OCI-LY1 (cell line): ENCODE measurements at regions not wholly inside any gene's neighbourhood (a gene's known extent, or its start where the extent isn't known, plus 50 kb on each side); places are given as distances from the start of the nearest gene placed in this dataset.

Source experiments
- H2AFZ ChIP-seq: fragments of 200-600 bp; sonication (generic), shearing (Covaris generic); 2 replicates; pipeline ENCODE4 v1.6.0; 2014; ENCODE audit warnings: antibody characterized with exemption, mild to moderate bottlenecking, low read length
- H3F3A ChIP-seq: fragments of 200-600 bp; sonication (generic), shearing (Covaris generic); 2 replicates; pipeline ENCODE4 v1.6.0; 2014; ENCODE audit warnings: mild to moderate bottlenecking, antibody characterized with exemption, low read length, moderate library complexity; ENCODE audit not compliant: insufficient read depth
- H3K27ac ChIP-seq: fragments of 200-600 bp; sonication (generic); 2 replicates; pipeline ENCODE4 v1.5.1; 2014; ENCODE audit warnings: low read length, mixed run types, mild to moderate bottlenecking, low read depth; ENCODE audit not compliant: poor library complexity, severe bottlenecking
- H3K27me3 ChIP-seq: fragments of 200-600 bp; sonication (generic); 2 replicates; pipeline ENCODE4 v1.6.0; 2014; ENCODE audit warnings: antibody characterized with exemption, mild to moderate bottlenecking, low read length, moderate library complexity; ENCODE audit not compliant: insufficient read depth
- H3K36me3 ChIP-seq: fragments of 200-600 bp; sonication (generic); 2 replicates; pipeline ENCODE4 v1.6.1; 2014; ENCODE audit warnings: mild to moderate bottlenecking, antibody characterized with exemption, low read length, moderate library complexity, mixed read lengths; ENCODE audit not compliant: insufficient read depth
- H3K4me1 ChIP-seq: fragments of 200-600 bp; sonication (generic); 2 replicates; pipeline ENCODE4 v1.5.1; 2014; ENCODE audit warnings: mild to moderate bottlenecking, low read length, moderate library complexity; ENCODE audit not compliant: insufficient read depth, severe bottlenecking
- H3K4me2 ChIP-seq: fragments of 200-600 bp; sonication (generic), shearing (Covaris generic); 2 replicates; pipeline ENCODE4 v1.6.1; 2014; ENCODE audit warnings: low read length
- H3K4me3 ChIP-seq: fragments of 200-600 bp; sonication (generic); 2 replicates; pipeline ENCODE4 v1.5.1; 2014; ENCODE audit warnings: low read length, low read depth, mild to moderate bottlenecking, mixed read lengths; ENCODE audit not compliant: poor library complexity, severe bottlenecking
- H3K79me2 ChIP-seq: fragments of 200-600 bp; shearing (Covaris generic); 2 replicates; pipeline ENCODE4 v1.6.1; 2016; ENCODE audit warnings: mixed run types, low read length, mixed read lengths; ENCODE audit not compliant: insufficient read depth
- H3K9ac ChIP-seq: fragments of 200-600 bp; sonication (generic), shearing (Covaris generic); 2 replicates; pipeline ENCODE4 v1.6.1; 2014; ENCODE audit warnings: mild to moderate bottlenecking, low read length, mixed read lengths
- H3K9me2 ChIP-seq: fragments of 200-600 bp; sonication (generic), shearing (Covaris generic); 2 replicates; pipeline ENCODE4 v1.6.1; 2014; ENCODE audit warnings: low read depth, mild to moderate bottlenecking, low read length, mixed read lengths
- H3K9me3 ChIP-seq: fragments of 200-600 bp; shearing (Covaris generic); 2 replicates; pipeline ENCODE4 v1.6.1; 2014; ENCODE audit warnings: low read length, mixed read lengths
- H4K20me1 ChIP-seq: fragments of 200-600 bp; sonication (generic), shearing (Covaris generic); 2 replicates; pipeline ENCODE4 v1.6.0; 2016; ENCODE audit warnings: mild to moderate bottlenecking, low read length; ENCODE audit not compliant: insufficient read depth
- CTCF ChIP-seq: fragments of 200-600 bp; sonication (generic), shearing (Covaris generic); IDR thresholded peaks from 2 replicates; pipeline ENCODE4 v1.5.1; 2017; ENCODE audit warnings: mild to moderate bottlenecking, antibody characterized with exemption, low read length, moderate library complexity, mixed read lengths
- EZH2 ChIP-seq: fragments of 200-600 bp; sonication (generic), shearing (Covaris generic); IDR thresholded peaks from 2 replicates; pipeline ENCODE4 v1.8.0; 2017; ENCODE audit warnings: borderline replicate concordance, mixed run types, mild to moderate bottlenecking, antibody characterized with exemption, low read length, moderate library complexity, mixed read lengths

- Histone ChIP-seq H3K4me2 (no peak overlapping the region), H4K20me1 (no peaks in the 10 kb centered on the region), H3K36me3 (no peaks in the 10 kb centered on the region), H3K4me1 (no peaks in the 10 kb centered on the region), H2AFZ (no peak overlapping the region), H3K27ac (no peak overlapping the region), H3K9me3 (no peaks in the 10 kb centered on the region), H3K9ac (no peak overlapping the region), H3K27me3 (no peaks in the 10 kb centered on the region), H3F3A (no peaks in the 10 kb centered on the region), H3K9me2 (no peaks in the 10 kb centered on the region), H3K79me2 (no peaks in the 10 kb centered on the region), H3K4me3 (no peak overlapping the region)
- TF ChIP-seq EZH2 (no peak), CTCF (no peak)
Observed at GRCh38 chr18:52216109-52216508, 123.9 kb upstream of the DCC start.

DNA sequence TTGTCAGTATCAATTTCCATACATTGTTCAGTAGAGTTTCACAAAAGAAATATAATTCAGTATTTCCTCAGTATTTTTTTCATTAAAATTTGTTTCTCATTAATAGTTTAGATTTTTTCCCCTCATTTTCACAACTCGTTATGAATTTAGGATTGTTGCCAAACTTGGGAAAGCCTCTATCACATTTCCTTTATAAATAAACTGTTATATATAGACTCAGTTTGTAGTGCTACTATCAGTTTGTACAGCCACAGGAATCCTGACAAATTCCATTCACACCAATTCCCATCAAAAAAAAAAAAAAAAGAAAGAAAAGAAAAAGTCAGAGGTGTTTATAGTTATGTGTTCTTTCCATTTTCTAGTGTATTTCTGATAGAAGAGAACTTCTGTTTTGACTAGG is 123.3 kb upstream of the DCC start:
- H3F3A ChIP-seq: no peaks in the 10 kb centered on the region
- H3K4me1 ChIP-seq: no peaks in the 10 kb centered on the region
- H3K4me2 ChIP-seq: no peak overlapping the region
- H3K4me3 ChIP-seq: no peak overlapping the region
- TF ChIP-seq CTCF (no peak), EZH2 (no peak)
- H3K9me2 ChIP-seq: no peaks in the 10 kb centered on the region
- H3K9ac ChIP-seq: no peak overlapping the region
- no peak overlapping the region for H3K27ac ChIP-seq
- no peak overlapping the region for H2AFZ ChIP-seq
- H3K36me3 ChIP-seq: no peaks in the 10 kb centered on the region
- no peaks in the 10 kb centered on the region for H3K9me3 ChIP-seq
- no peaks in the 10 kb centered on the region for H4K20me1 ChIP-seq
- no peaks in the 10 kb centered on the region for H3K79me2 ChIP-seq
- H3K27me3 ChIP-seq: no peaks in the 10 kb centered on the region

DNA sequence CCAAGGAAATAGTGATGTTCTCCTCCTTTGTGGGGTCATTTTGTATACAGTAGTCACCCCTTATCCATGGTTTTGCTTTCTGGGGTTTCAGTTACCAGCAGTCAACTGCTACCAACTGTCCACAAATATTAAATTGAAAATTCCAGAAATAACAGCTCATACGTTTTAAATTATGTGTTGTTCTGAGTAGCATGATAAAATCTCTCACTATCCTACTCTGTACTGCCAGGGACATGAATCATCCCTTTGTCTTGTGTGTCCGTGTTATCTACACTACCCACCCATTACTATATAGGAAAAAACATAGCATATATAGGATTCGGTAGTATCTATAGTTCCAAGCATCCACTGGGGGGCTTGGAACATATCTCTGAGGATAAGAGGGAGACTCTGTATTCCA is 120.9 kb upstream of the DCC start:
- no peak overlapping the region for H3K4me3 ChIP-seq
- no peaks in the 10 kb centered on the region for H3K79me2 ChIP-seq
- H2AFZ ChIP-seq: no peak overlapping the region
- no peaks in the 10 kb centered on the region for H3K9me2 ChIP-seq
- no peak overlapping the region for H3K9ac ChIP-seq
- H3K4me1 ChIP-seq: no peaks in the 10 kb centered on the region
- H3F3A ChIP-seq: no peaks in the 10 kb centered on the region
- H3K27ac ChIP-seq: no peak overlapping the region
- no peak for TF ChIP-seq CTCF
- no peak for TF ChIP-seq EZH2
- H3K27me3 ChIP-seq: no peaks in the 10 kb centered on the region
- H3K9me3 ChIP-seq: no peaks in the 10 kb centered on the region
- H3K36me3 ChIP-seq: no peaks in the 10 kb centered on the region
- H4K20me1 ChIP-seq: no peaks in the 10 kb centered on the region
- no peak overlapping the region for H3K4me2 ChIP-seq
